ENCODE measurements at regions not wholly inside any gene's neighbourhood (a gene's known extent, or its start where the extent isn't known, plus 50 kb on each side); places are given as distances from the start of the nearest gene placed in this dataset.

DNA sequence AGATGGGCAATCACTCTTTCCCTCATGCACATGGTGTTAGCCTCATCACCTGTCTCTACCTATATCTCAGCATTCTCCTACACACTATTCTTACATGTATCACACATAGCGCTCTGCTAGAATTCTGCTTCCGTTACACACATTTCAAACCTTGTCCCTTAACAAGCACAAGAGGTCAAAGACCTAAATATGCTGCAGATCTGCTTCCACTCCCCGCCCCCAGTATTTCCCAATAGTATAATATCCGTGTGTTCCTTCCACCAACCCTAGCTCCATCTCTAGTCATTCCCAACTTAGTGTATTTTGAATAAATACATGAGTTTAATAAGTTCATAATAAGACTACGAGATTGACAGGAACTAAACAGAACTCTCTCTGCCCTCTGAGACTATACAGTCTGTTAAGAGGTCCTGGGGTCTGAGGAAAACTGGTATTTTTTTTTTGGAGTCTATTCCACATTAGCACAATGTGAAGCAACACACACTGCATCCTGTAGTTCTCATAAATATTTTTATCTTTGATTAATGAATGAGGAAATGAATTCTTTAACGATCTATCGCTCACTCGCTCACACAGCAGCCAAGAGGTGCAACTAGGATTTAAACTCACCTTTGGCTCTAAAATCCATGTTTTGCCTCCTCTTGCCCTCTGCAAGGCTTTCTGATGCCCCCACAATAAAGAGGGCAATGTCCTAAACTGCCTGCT, 491.6 kb downstream of the QKI start:
- H3K9me2 ChIP-seq (replicated peaks; ENCODE audit: control insufficient read depth, low read length) = no peaks in the 10 kb centered on the region
- H3K4me3 ChIP-seq (ENCODE audit: low read length) = no peak overlapping the region
- TF ChIP-seq, protein P1, sequence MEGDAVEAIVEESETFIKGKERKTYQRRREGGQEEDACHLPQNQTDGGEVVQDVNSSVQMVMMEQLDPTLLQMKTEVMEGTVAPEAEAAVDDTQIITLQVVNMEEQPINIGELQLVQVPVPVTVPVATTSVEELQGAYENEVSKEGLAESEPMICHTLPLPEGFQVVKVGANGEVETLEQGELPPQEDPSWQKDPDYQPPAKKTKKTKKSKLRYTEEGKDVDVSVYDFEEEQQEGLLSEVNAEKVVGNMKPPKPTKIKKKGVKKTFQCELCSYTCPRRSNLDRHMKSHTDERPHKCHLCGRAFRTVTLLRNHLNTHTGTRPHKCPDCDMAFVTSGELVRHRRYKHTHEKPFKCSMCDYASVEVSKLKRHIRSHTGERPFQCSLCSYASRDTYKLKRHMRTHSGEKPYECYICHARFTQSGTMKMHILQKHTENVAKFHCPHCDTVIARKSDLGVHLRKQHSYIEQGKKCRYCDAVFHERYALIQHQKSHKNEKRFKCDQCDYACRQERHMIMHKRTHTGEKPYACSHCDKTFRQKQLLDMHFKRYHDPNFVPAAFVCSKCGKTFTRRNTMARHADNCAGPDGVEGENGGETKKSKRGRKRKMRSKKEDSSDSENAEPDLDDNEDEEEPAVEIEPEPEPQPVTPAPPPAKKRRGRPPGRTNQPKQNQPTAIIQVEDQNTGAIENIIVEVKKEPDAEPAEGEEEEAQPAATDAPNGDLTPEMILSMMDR (IDR thresholded peaks at IDR 0.05; ENCODE audit: low read depth, low read length, poor library complexity, severe bottlenecking) = no peak
- no peak for TF ChIP-seq EZH2phosphoT487 (IDR thresholded peaks at IDR 0.05; ENCODE audit: borderline replicate concordance, low read length)
- no peak overlapping the region for H3K4me2 ChIP-seq (ENCODE audit: low read length)
- no peaks in the 10 kb centered on the region for H3F3A ChIP-seq (ENCODE audit: control insufficient read depth, insufficient read depth)
- H3K9me3 ChIP-seq (ENCODE audit: control insufficient read depth, insufficient read depth, low read length) = no peaks in the 10 kb centered on the region
- no peak overlapping the region for H3K27ac ChIP-seq (ENCODE audit: low read depth, low read length)
- H3K36me3 ChIP-seq (ENCODE audit: control insufficient read depth, low read length) = no peaks in the 10 kb centered on the region
- no peaks in the 10 kb centered on the region for H3K79me2 ChIP-seq (ENCODE audit: control insufficient read depth, low read length)
- no peaks in the 10 kb centered on the region for H3K27me3 ChIP-seq (ENCODE audit: control insufficient read depth, low read length)
- no peaks in the 10 kb centered on the region for H3K4me1 ChIP-seq (ENCODE audit: control insufficient read depth, low read length)
- no peaks in the 10 kb centered on the region for H4K20me1 ChIP-seq (ENCODE audit: control insufficient read depth, insufficient read depth, low read depth, low read length)

DNA sequence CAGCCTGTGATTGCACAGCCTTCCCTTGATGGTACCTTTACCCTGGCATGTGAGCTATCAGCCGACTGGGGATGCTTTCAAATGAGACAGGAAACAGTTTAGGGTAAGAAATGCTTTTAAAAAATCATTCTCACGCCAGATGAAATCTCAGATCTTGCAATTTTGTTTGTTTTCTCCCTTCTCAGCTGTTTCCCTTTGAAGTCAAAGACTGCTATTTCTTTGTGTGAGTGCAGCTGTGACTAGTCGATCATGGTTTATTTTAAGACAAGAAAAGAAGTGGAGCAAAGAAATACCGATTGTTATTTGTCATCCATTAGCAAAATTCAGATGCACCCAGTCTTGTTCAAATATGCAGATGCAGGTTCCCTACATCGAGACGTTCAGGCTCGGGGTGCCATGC, 489.7 kb downstream of the QKI start:
- Histone ChIP-seq H3K9me2 (replicated peaks; ENCODE audit: control insufficient read depth, low read length) (no peaks in the 10 kb centered on the region), H3K4me1 (ENCODE audit: control insufficient read depth, low read length) (no peaks in the 10 kb centered on the region), H3F3A (ENCODE audit: control insufficient read depth, insufficient read depth) (no peaks in the 10 kb centered on the region), H3K4me2 (ENCODE audit: low read length) (no peak overlapping the region), H3K27me3 (ENCODE audit: control insufficient read depth, low read length) (no peaks in the 10 kb centered on the region), H3K9me3 (ENCODE audit: control insufficient read depth, insufficient read depth, low read length) (no peaks in the 10 kb centered on the region), H3K4me3 (ENCODE audit: low read length) (no peak overlapping the region), H3K27ac (ENCODE audit: low read depth, low read length) (no peak overlapping the region), H4K20me1 (ENCODE audit: control insufficient read depth, insufficient read depth, low read depth, low read length) (no peaks in the 10 kb centered on the region), H3K79me2 (ENCODE audit: control insufficient read depth, low read length) (no peaks in the 10 kb centered on the region), H3K36me3 (ENCODE audit: control insufficient read depth, low read length) (no peaks in the 10 kb centered on the region)
- no peak for TF ChIP-seq EZH2phosphoT487 (IDR thresholded peaks at IDR 0.05; ENCODE audit: borderline replicate concordance, low read length)
- TF ChIP-seq, protein P1 (IDR thresholded peaks at IDR 0.05; ENCODE audit: low read depth, low read length, poor library complexity, severe bottlenecking) = no peak

DNA sequence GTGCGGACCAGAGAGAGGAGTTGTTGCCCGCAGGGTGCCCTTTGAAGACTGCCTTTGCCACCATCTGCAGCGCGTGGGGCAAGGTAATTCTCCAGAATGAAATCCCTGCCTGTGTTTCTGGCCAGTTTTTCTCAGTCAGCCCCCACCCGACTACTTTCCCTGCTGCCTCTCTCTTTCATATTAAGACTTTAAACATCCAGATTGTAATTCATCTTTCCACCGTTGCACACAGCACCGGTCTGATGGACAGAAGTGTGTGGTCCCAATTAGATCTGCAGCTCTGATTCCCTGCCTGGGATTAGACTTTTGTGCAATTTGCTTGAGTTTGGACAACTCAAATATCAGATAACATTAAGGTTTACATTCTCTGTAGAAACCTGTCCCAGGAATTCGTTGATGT, 489.0 kb downstream of the QKI start:
- Histone ChIP-seq H4K20me1 (ENCODE audit: control insufficient read depth, insufficient read depth, low read depth, low read length) (no peaks in the 10 kb centered on the region), H3F3A (ENCODE audit: control insufficient read depth, insufficient read depth) (no peaks in the 10 kb centered on the region), H3K27me3 (ENCODE audit: control insufficient read depth, low read length) (no peaks in the 10 kb centered on the region), H3K9me2 (replicated peaks; ENCODE audit: control insufficient read depth, low read length) (no peaks in the 10 kb centered on the region), H3K4me2 (ENCODE audit: low read length) (no peak overlapping the region), H3K9me3 (ENCODE audit: control insufficient read depth, insufficient read depth, low read length) (no peaks in the 10 kb centered on the region), H3K36me3 (ENCODE audit: control insufficient read depth, low read length) (no peaks in the 10 kb centered on the region), H3K27ac (ENCODE audit: low read depth, low read length) (no peak overlapping the region), H3K4me3 (ENCODE audit: low read length) (no peak overlapping the region), H3K4me1 (ENCODE audit: control insufficient read depth, low read length) (no peaks in the 10 kb centered on the region), H3K79me2 (ENCODE audit: control insufficient read depth, low read length) (no peaks in the 10 kb centered on the region)
- no peak for TF ChIP-seq EZH2phosphoT487 (IDR thresholded peaks at IDR 0.05; ENCODE audit: borderline replicate concordance, low read length)
- TF ChIP-seq, protein P1 (IDR thresholded peaks at IDR 0.05; ENCODE audit: low read depth, low read length, poor library complexity, severe bottlenecking) = no peak
